NCI-H1105 treated with DMSO at 0.1 percent for 48 hours (cell line): ENCODE measurements at regions not wholly inside any gene's neighbourhood (a gene's known extent, or its start where the extent isn't known, plus 50 kb on each side); places are given as distances from the start of the nearest gene placed in this dataset.
"Not testable (repeated sequence)": the region's sequence is repeated elsewhere in the genome, so short reads cannot be mapped to it uniquely, and the experiment has no call there.

Source experiments
- DNase-seq: peaks from one replicate; lab custom pipeline; 2025; lab: John Stamatoyannopoulos, UW

GRCh38 chr12:88368077-88368476 lies 212.2 kb downstream of the KITLG start:
- DNase-seq: not testable (repeated sequence)

- DNase-seq: no peak
These were observed 208.7 kb downstream of the KITLG start for GRCh38 chr12:88371416-88372183.

- no peak for DNase-seq
These were observed 204.7 kb downstream of the KITLG start for GRCh38 chr12:88375306-88376305.

- DNase-seq: no peak
These were observed 202.3 kb downstream of the KITLG start for GRCh38 chr12:88377973-88378372.

- DNase-seq: no peak
These were observed 198.8 kb downstream of the KITLG start for GRCh38 chr12:88381466-88381865.

- DNase-seq: no peak
These were observed 196.9 kb downstream of the KITLG start for GRCh38 chr12:88383405-88383804.

GRCh38 chr12:88388566-88389540 lies 191.4 kb downstream of the KITLG start:
- DNase-seq: no peak

GRCh38 chr12:88390811-88391210 lies 189.5 kb downstream of the KITLG start:
- DNase-seq: no peak

GRCh38 chr12:88391556-88391955 lies 188.7 kb downstream of the KITLG start:
- no peak for DNase-seq

GRCh38 chr12:88393017-88393767 lies 187.1 kb downstream of the KITLG start:
- DNase-seq: no peak

- no peak for DNase-seq
These were observed 182.2 kb downstream of the KITLG start for GRCh38 chr12:88398031-88398430.

- DNase-seq: no peak
These were observed 180.5 kb downstream of the KITLG start for GRCh38 chr12:88399811-88400210.

GRCh38 chr12:88400302-88400701 lies 180.0 kb downstream of the KITLG start:
- DNase-seq: no peak

GRCh38 chr12:88401155-88401554 lies 179.1 kb downstream of the KITLG start:
- no peak for DNase-seq

GRCh38 chr12:88406905-88407304 lies 173.4 kb downstream of the KITLG start:
- no peak for DNase-seq

GRCh38 chr12:88408823-88409222 lies 171.4 kb downstream of the KITLG start:
- no peak for DNase-seq

- no peak for DNase-seq
These were observed 171.0 kb downstream of the KITLG start for GRCh38 chr12:88409257-88409656.

GRCh38 chr12:88411689-88412088 lies 168.6 kb downstream of the KITLG start:
- no peak for DNase-seq

- DNase-seq: no peak
These were observed 166.6 kb downstream of the KITLG start for GRCh38 chr12:88413646-88414045.

- no peak for DNase-seq
These were observed 164.1 kb downstream of the KITLG start for GRCh38 chr12:88416155-88416554.

GRCh38 chr12:88416786-88417185 lies 163.5 kb downstream of the KITLG start:
- no peak for DNase-seq
